HG03571 (cell line): ENCODE measurements at regions not wholly inside any gene's neighbourhood (a gene's known extent, or its start where the extent isn't known, plus 50 kb on each side); places are given as distances from the start of the nearest gene placed in this dataset.

ENCODE experiments used
- ATAC-seq: cut with Tn5 transposase; IDR thresholded peaks from one replicate; pipeline ENCODE4 v1.9.1; 2021; ENCODE audit not compliant: unreplicated experiment

DNA sequence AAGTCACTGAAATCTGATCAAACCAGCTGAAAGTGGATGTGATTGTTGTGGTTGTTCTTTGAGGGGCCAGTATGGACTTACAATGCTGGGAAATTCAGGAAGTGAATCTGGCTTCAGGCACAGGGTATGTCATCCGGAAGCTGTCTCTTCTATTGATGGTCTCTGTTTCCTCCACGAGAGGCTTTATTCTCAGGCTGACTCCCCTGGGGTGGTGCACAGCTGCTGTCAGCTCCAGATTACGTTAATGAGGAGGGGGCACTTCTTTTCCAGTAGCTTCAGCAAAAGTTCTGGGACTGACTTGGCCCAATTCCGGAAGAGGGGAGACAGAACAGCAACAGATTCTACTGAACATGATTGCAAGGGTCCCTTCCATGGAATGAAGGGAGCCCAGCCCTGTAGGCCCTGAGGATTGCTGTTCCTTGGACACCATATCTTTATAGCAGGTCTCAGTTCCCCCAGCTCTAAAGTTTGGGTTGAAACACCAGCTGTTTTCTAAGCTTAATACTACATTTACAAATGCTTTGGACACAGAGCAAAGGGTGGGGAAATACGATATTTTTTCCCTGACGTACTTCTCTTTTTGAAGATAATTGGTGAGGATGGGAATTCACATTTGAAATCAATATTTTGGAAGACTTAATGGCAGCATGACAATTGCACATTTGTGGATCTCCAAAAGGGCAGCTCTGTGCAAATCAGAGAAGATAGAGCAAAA, 400.9 kb downstream of the TSN start:
- no peak for ATAC-seq

DNA sequence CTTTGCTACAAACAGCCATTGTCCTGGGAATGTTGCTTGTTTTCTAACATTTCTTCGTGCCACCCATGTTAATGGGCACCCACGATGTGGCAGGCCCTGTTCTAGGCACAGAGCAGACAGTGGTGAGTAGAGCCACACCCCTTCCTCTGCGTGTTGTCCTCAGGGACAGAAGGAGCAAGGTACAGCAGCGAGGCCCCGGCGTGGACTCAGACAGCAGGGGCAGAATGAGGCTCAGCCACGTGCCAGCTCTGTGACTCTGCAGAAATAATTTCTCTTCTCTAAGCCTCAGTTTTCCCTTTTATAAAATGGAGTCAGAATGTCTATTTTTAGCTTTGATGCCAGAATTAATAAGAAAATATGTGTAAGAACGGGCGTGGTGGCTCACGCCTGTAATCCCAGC, 401.7 kb downstream of the TSN start:
- ATAC-seq = no peak

DNA sequence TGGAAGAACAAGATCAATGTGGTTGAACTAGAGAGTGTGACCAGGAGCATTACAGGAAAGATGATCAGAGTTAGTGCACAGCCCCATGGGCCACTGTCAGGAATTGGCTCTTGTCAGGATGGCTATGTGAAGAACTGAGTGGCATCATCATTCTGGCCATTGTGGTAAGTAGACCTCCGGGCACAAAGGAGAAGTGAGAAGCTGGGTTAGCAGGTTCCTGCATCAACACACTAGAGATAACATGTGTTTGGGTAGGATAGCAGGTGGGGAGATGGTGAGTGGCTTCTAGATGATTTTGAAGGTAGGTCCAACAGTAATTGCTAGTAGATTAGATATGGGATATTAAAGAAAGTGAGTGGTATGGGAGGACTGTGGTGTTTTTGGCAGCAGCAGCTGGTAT, 408.2 kb downstream of the TSN start:
- ATAC-seq = no peak

DNA sequence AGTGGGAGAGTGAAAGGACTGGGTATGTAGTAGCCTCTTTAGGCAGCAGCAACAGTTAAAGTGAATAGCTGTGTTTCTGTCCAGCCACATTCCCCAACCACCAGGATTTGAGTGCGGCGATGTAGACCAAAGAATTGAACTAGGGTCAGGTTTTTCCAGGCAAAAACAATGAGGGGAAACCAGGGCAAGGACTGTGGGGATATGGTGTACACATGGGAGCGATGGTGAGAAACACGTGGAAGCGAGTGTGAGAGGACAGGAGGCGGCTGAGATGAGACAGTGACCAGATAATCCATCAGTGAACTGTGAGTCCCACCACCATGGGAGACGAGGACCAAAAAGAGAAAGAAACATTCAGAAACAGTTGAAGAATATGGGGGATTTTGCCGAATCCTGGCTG, 409.5 kb downstream of the TSN start:
- ATAC-seq = no peak

DNA sequence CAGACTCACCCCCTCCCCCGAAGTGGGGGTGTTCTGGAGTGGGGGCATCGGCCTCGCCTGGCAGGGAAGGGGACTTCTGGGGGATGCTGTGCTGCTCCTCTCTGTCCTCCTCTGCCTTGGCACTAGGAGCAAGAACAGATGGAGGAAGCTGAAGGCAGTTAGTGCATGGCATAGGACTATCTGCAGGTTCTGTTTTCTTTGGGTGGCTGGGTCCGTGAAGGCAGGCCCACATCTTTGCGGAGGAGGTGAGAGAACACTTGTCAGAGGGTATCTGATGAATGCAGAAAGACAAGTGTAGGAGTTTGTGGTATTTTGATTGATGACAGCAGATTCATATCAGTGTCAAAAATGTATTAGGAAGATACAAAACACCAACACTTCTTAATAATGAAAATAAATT, 411.4 kb downstream of the TSN start:
- no peak for ATAC-seq

DNA sequence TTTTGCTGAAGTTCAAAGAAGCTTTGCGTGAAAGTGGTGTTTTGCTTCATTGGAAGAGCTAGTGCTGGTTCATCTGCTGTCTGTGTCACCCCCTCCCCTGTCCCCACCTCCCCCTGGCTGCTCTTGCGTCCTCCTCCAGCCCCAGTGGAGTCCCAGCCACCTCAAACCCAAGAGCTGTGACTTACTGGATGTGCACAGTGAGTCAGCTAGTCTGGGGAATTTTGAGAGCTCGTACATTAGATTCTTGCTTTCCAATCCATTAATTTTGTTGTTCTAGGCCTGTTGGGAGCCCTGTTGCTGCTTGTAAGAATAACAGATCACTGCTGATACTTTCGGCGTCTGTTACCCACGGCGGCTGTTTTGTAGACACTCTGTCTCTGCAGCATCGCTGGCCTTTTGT, 412.1 kb downstream of the TSN start:
- ATAC-seq = no peak

DNA sequence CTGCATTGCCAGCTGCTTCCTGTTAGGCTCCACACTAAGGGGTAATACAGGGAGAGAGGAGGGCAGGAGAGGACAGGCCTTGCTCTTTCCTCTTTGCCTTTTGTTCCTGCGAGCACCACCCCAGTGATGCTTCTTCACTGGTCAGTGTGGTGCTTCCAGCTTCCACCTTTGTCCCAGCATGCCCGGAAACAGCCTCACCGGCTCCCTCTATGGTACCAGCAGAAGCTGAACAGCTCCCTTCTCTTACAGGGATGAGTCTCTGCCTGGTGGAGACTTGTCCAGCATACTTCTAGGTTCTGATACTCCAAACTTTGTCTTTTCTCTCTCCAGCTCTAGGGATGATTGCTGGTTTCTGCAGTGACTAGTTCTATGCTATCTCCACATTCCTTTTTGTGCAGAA, 413.3 kb downstream of the TSN start:
- no peak for ATAC-seq

DNA sequence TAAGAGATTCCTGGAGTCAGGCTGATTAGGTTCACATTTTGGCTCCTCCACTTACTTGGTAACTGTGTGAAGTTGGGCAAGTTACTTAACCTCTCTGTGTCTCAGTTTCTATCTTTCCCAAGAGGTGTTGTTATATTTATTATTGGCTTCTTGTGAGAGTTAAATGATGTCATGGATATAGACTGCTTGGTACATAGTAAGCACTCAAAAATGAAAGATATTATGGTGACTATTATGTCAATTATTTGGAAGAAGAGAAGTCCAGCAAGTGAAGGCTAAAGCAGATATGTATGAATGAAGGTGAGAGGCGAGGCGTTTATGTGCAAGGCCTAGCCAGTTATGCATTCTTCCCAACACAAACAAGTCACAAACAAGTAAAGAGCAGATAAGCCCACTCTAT, 417.4 kb downstream of the TSN start:
- no peak for ATAC-seq

DNA sequence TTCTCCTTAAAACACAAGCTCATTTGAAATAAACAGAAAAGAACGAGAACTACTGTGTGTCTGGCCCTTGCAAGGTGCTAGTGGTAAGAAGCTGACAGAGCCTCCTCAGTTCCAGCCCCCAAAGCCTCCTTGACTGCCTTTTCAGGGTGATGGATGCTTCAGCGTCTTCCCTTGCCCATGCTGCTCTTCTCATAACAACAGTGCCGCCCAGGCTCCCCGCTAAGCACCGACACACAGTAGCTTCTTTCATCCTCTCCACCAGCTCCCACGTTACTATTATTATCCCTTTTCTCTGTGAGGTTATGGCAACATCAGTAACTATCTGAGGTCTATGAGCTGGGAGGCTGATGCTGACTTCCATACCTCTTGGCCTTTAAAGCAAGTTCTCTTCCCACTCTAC, 418.6 kb downstream of the TSN start:
- ATAC-seq = no peak

DNA sequence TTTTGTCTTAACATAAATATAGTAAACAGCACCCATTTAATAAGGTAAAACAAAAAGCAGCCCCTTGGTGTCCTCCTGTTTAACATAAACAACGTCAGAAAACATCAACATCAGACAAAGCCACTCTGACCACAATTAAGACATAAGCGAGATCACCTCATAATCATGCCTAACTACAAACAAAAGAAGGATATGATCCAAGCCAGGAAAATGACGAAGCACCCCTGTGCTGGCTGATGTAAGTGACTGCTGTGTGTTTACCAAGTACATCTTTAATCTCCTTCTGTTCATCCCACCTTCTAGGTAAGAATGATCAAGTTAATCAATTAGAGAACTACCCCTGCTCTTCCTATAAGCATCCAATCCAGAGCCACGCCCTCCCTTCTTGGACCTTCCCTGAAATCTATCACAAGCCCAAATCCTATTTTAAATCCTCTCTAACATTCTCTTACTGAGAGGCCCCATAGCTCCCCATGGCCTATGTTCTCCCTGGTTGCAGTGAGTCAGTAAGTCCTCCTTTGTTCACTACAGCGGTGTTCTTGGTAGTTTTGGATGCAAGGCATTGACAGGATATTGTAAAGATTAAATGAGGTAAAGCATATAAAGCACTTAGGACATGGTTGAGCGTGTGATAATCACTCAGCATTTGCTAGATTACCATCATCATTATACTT, 424.2 kb downstream of the TSN start:
- no peak for ATAC-seq

DNA sequence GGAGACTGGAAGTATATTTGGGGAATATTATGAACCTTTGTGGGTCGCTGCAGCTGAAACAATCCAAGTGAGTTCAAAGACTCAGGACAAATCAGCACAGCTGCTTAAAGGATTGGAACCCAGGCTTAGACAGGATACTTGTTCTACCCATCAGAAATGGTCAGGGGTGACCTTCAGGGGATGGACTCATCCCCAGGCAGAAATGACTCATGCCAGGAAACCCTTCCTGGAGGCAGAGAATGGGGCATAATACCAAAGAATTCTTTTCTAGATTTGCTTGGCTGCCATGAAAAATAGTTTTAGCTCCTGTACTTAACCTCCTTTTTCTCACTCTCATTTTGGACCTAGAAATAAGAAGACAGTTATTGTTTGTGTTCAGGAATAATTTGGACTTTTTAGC, 425.5 kb downstream of the TSN start:
- ATAC-seq = no peak

DNA sequence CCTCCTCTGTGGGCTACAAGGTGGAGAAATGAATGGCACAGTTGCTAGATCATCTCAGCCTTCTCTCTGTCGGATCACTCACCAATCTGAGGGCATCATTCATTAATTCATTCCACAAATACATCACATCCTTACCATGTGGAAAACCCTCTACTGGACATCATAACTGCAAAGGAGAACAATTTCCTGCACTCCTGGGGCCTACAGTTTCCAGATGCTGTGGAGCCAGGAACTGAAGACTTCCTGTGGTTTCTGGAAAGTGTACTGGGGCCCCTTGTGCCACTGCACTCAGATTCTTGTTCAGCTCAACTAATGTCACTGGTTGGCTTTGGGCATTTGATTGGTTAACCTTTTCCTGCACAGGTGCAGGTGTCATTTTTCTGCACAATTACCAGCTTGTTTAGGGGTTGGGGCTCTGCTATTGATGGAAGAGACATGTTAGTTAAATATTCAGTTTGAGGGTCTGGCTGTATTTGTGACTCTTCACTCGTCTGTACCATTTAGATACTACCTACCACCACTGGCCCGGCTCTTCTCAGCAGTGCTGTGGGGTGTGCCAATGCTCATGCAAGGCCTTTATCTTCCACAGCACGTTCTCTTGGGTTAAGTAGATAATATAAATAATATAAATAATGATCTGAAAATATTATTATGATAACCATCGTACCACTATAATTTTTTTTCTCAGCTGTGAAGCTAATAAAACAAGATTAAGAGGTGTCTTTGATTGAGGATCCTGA, 427.3 kb downstream of the TSN start:
- ATAC-seq = no peak

DNA sequence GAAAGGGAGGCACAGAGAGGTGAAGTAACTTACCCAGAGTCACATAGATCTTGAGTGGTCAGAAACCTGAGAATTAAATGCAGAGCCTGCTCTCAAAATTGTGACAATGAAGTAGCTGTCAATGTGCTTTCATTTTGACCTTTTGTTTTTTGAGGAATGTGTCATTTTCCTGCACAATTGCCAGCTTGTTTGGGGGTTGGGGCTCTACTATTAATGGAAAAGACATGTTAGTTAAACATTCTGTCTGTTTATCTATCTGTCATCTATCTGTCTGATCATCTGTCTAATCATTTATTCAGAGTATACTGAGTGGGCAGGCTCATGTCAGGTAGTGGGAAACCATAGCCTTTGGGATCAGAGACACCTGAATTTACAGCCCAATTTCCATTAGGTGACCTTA, 428.4 kb downstream of the TSN start:
- no peak for ATAC-seq

DNA sequence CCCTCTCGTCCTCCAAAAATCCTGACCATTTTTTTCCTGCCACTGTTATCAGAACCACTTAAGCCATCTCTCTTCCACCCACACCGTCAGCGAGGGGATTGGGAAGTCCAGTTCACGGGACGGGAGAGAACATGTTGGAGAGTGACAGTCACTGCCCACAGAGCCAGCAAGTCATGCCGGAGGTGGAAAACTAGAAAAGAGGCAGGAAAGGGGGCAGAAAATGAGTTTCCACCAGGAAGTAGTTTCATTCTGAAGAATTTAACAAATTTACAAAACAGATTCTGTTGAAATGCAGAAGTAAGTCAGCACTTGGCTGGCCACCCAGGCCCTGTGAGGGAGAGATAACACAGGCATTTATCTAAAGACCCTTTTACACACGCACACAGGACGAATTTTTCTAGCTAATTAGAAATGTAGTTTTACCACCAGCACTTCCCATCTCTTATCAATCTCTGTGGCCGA, 431.3 kb downstream of the TSN start:
- no peak for ATAC-seq

DNA sequence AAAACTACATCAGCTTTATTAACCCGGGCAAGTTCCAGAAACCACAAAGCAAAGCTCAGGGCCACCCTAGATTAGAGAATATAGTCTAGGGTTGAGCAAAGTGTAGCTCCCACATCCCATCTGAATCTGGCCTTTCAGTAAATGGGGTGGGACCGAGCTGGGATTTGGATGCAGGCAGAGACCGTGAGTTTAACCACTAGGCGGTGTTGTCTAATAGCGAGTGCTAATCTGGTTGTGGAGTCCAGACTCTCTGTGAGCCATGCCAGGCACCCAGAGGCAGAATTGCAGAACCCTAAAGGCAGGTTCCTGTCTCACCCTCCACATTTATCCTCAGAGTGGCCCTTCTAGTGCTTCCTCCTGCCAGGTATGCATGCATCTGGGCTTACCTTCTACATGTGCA, 435.9 kb downstream of the TSN start:
- ATAC-seq = no peak

DNA sequence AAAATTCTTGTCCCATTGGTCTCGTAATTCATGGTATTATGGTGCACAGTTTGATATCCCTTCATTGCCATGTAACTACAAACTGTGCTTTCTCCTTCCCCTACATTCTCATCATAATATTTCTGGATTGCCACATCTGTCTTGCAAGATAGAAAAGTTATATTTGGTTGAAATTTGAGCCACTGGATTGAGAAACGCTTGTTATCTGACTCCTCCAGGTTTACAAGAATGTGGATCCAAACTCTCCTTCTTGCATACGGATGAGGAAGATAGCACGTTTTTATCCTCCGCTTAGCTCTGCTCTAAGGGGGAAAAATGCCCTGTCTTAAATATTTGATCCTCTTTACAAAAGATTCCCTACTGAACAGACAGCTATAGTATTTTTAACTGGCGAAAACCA, 438.2 kb downstream of the TSN start:
- no peak for ATAC-seq

DNA sequence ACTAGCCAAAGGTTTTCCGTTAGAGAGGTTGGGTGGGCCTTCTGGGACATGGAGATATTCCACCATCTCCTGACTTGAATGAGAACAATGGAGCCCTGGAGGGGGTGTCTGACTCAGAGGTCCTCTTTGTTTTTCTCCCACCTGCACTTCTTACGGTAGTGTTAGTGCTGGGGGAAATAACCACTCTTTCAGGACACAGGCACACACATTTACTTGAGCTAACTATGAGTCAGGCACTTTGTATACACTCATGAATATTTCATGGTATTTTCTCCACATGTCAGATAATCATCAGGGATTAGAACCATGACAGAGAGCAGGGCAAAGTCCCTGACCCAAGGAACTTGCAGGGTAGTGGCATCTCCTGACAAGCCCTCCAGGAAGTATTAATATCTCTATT, 439.1 kb downstream of the TSN start:
- no peak for ATAC-seq

DNA sequence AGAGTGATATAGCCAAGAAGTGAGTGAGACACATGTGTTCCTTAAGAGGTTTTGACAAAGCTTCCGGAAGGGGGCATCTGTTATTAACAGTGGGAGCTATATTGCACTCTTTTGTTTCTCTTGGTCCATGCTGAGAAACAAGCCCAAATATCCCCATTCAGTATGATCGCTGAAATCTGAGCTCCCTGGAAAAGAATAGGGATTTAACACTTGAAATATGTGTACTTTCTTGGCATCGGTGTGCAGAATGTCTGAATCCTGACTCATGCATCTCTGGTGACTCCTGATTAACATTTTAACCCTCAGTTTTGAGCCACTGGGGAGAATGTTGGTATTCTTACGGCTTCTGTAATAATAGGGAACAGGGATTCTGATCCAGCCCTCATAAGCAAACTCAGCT, 448.1 kb downstream of the TSN start:
- no peak for ATAC-seq

DNA sequence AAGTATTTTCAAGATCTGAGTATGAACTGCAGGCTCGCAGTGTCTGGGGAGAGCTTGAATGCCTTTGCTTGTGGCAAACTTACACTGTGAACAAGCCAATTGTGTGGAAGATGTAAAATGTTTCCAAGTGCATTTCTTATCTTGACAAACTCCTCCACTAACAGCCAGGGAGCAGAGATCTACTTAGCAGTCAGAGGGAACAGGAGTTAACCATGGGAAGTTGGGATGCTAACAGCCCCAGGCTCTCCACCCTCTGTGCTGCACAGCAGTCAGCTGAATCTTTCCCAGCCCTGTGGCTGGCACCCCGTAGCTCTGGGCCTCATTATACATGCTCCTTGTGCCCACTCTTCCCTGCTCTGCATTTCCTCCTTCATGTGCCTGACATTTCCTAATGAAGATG, 450.2 kb downstream of the TSN start:
- no peak for ATAC-seq

DNA sequence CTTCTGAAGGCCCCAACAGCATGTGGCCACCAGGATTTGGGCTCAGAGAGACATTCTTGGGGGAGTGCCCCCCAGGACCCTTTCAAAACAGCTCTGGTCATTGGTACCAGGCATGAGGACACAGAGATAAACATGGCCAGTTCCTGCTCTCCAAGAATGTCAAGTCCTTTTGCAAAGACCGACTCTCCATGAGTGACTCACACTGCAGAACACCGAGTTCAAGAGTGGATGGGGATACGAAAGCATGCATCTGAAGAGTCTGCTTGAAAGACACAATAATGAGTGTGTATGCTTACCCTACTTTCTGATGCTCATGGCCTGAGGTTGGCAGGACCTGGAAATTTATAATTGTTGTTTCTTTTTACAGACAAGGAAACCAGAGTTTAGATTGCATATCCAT, 450.6 kb downstream of the TSN start:
- ATAC-seq = no peak

DNA sequence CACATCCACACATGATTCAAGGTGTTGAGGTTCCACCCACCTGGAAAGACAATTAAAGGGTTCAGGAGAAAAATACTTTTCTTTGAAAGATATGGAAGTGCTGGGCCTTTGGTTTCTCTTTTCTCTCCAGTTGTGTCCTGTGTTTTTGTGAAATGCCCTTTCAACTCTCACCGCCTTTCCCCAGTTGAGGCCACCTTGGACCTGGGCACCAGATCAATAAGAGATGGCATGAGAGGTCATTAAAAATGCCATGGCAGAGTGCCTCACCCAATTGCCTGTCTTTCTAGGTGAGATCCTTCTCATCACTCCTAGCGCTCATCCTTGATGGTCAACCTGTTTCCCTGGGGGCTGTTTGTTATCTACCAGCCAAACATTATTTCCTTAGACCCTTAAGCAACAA, 453.9 kb downstream of the TSN start:
- no peak for ATAC-seq

DNA sequence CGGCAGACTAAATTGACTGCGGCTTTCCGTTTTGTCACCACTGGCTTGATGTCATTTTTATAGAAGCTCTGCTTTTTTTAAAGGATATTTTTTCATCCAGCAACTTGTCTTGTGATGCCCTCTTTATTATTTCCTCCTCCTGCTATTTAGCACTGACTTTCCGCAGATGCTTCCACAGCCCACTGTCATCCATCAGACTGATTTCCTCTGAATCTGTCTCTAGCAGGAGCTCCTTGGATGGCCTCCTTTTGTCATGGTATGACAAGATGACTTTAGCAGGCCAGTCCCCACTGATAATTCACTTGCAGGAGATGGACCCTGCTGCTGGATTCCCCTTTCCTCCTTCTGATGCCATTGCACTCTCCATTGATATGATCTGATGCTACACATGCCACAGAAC, 454.6 kb downstream of the TSN start:
- ATAC-seq = no peak
